Liver (tissue), 8 donors: ENCODE measurements at regions not wholly inside any gene's neighbourhood (a gene's known extent, or its start where the extent isn't known, plus 50 kb on each side); places are given as distances from the start of the nearest gene placed in this dataset.

Experiments used
- DNase-seq: peaks from one replicate; pipeline ENCODE4 v3.0.0-alpha.2; 2017; ENCODE audit warnings: low spot score
- H3K27ac ChIP-seq, 2 donors: one replicate each; pipeline ENCODE4 v1.7.0; 2013; ENCODE audit warnings: inconsistent platforms in 2 of 2, low read length in 2 of 2, control low read depth in 1 of 2, low read depth in 1 of 2, mild to moderate bottlenecking in 1 of 2
- H3K27me3 ChIP-seq, 4 donors: one replicate each; pipeline versions ENCODE4 v1.6.1 to v1.7.0; 2013; ENCODE audit warnings: low read length in 3 of 4, inconsistent platforms in 1 of 4, mild to moderate bottlenecking in 1 of 4, moderate library complexity in 1 of 4; ENCODE audit not compliant: control insufficient read depth in 4 of 4, insufficient read depth in 4 of 4
- H3K36me3 ChIP-seq, 4 donors: one replicate each; pipeline versions ENCODE4 v1.6.1 to v1.7.0; 2013; ENCODE audit warnings: low read length in 3 of 4, mild to moderate bottlenecking in 3 of 4, low read depth in 1 of 4, moderate library complexity in 1 of 4; ENCODE audit not compliant: control insufficient read depth in 4 of 4, insufficient read depth in 3 of 4
- H3K4me1 ChIP-seq, 4 donors: one replicate each; pipeline versions ENCODE4 v1.6.1 to v1.7.0; 2013; ENCODE audit warnings: low read length in 3 of 4, mild to moderate bottlenecking in 3 of 4, moderate library complexity in 1 of 4; ENCODE audit not compliant: control insufficient read depth in 4 of 4, insufficient read depth in 4 of 4
- H3K4me3 ChIP-seq, 3 donors: one replicate each; pipeline versions ENCODE4 v1.6.1 to v1.7.0; 2013; ENCODE audit warnings: low read length in 3 of 3, control low read depth in 1 of 3, low read depth in 1 of 3, mild to moderate bottlenecking in 1 of 3
- H3K9ac ChIP-seq, 2 donors: one replicate each; pipeline ENCODE4 v1.7.0; 2013; ENCODE audit warnings: low read length in 2 of 2, mild to moderate bottlenecking in 2 of 2, moderate library complexity in 2 of 2, control low read depth in 1 of 2, low read depth in 1 of 2
- H3K9me3 ChIP-seq, 4 donors: one replicate each; pipeline versions ENCODE4 v1.6.1 to v1.7.0; 2013; ENCODE audit warnings: low read length in 3 of 4; ENCODE audit not compliant: control insufficient read depth in 4 of 4
- EGR1 ChIP-seq, 2 donors: IDR thresholded peaks; 2 replicates each; pipeline ENCODE4 v1.6.1; 2016 to 2018; ENCODE audit warnings: antibody characterized with exemption in 2 of 2, low read depth in 2 of 2
- FOXA1 ChIP-seq: IDR thresholded peaks from 2 replicates; pipeline ENCODE4 v1.6.1; 2016; ENCODE audit warnings: antibody characterized with exemption
- FOXA2 ChIP-seq: IDR thresholded peaks from 2 replicates; pipeline ENCODE4 v1.6.1; 2016; ENCODE audit warnings: antibody characterized with exemption
- GABPA ChIP-seq, 2 donors: IDR thresholded peaks in 1 of 2; conservative IDR thresholded peaks in 1 of 2; 2 replicates each; pipeline ENCODE4 v1.6.1; 2016; ENCODE audit warnings: antibody characterized with exemption in 2 of 2, mild to moderate bottlenecking in 1 of 2, moderate library complexity in 1 of 2
- HNF4A ChIP-seq, 2 donors: conservative IDR thresholded peaks; 2 replicates each; pipeline ENCODE4 v1.6.1; 2016; ENCODE audit warnings: antibody characterized with exemption in 2 of 2, mild to moderate bottlenecking in 2 of 2
- HNF4G ChIP-seq: IDR thresholded peaks from 2 replicates; pipeline ENCODE4 v1.6.1; 2016; ENCODE audit warnings: antibody characterized with exemption
- MAX ChIP-seq: IDR thresholded peaks from 2 replicates; pipeline ENCODE4 v1.6.1; 2016; ENCODE audit warnings: antibody characterized with exemption
- NR2F2 ChIP-seq: IDR thresholded peaks from 2 replicates; pipeline ENCODE4 v1.6.1; 2016; ENCODE audit warnings: antibody characterized with exemption
- RAD21 ChIP-seq, 2 donors: IDR thresholded peaks; 2 replicates each; pipeline ENCODE4 v1.6.1; 2016; ENCODE audit warnings: antibody characterized with exemption in 2 of 2, mild to moderate bottlenecking in 2 of 2
- REST ChIP-seq: IDR thresholded peaks from 2 replicates; pipeline ENCODE4 v1.6.1; 2016; ENCODE audit warnings: antibody characterized with exemption, mild to moderate bottlenecking
- RXRA ChIP-seq, 2 donors: IDR thresholded peaks; 2 replicates each; pipeline ENCODE4 v1.6.1; 2017 to 2018; ENCODE audit warnings: antibody characterized with exemption in 2 of 2, mild to moderate bottlenecking in 1 of 2
- SP1 ChIP-seq: IDR thresholded peaks from 2 replicates; pipeline ENCODE4 v1.6.1; 2018; ENCODE audit warnings: antibody characterized with exemption, mild to moderate bottlenecking
- TAF1 ChIP-seq: conservative IDR thresholded peaks from 2 replicates; pipeline ENCODE4 v1.6.1; 2016; ENCODE audit warnings: antibody characterized with exemption, mild to moderate bottlenecking
- YY1 ChIP-seq: IDR thresholded peaks from 2 replicates; pipeline ENCODE4 v1.6.1; 2016; ENCODE audit warnings: antibody characterized with exemption, mild to moderate bottlenecking
- WGBS: extraction: QIAGEN DNeasy Blood & Tissue Kit; methylation state at CpG from one replicate; pipeline ENCODE4 v1.1.7; 2013; 5-methylcytosine and 5-hydroxymethylcytosine counted together
- TF ChIP-seq, protein P1 (sequence below): fragments of 150-350 bp; IDR thresholded peaks from 2 replicates; pipeline ENCODE4 v1.5.1; 2017; ENCODE audit warnings: improper control_type of control experiment, low read depth, low read length; ENCODE audit not compliant: missing input control
- TF ChIP-seq, protein P2 (sequence below): IDR thresholded peaks from 2 replicates; pipeline ENCODE4 v1.6.1; 2016; ENCODE audit warnings: antibody characterized with exemption
- TF ChIP-seq, protein P3 (sequence below): IDR thresholded peaks from 2 replicates; pipeline ENCODE4 v1.6.1; 2016; ENCODE audit warnings: antibody characterized with exemption
- donor health status: healthy.
- donor health status: healthy.
- donor health status: healthy.
- donor health status: healthy.
- donor health status: healthy.

DNA sequence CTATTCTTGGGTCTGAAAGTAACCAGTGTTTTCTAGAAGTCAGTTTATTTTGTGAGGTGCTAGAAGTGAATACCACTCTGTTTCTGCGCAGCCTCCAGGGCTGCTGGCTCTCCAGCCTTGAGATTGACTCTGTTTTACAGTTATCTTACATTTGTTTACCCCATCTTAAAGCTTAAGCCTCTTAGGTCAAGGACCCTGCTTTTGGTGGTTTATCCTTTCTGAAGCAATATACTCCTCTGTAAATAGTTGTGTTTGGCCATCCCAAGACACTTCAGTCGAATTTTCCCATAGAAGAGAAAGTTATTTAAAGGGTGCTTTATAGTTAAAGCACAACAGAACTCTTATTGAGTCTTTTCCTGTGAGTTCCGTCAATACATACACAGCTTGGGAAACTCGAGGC, 190.6 kb upstream of the RSPO3 start:
- WGBS: 46% methylated on average over 4 of the region's 4 CpGs
- Histone ChIP-seq H3K27ac (no peak overlapping the region), H3K4me1 (no peaks in the 10 kb centered on the region), H3K36me3 (no peaks in the 10 kb centered on the region), H3K27me3 (peaks cover 0 to 6% (median 0%) of the 10 kb centered on the region in 4 donors), H3K4me3 (no peak overlapping the region), H3K9me3 (no peaks in the 10 kb centered on the region), H3K9ac (no peak overlapping the region)
- DNase-seq: no peak
- TF ChIP-seq, protein P1, sequence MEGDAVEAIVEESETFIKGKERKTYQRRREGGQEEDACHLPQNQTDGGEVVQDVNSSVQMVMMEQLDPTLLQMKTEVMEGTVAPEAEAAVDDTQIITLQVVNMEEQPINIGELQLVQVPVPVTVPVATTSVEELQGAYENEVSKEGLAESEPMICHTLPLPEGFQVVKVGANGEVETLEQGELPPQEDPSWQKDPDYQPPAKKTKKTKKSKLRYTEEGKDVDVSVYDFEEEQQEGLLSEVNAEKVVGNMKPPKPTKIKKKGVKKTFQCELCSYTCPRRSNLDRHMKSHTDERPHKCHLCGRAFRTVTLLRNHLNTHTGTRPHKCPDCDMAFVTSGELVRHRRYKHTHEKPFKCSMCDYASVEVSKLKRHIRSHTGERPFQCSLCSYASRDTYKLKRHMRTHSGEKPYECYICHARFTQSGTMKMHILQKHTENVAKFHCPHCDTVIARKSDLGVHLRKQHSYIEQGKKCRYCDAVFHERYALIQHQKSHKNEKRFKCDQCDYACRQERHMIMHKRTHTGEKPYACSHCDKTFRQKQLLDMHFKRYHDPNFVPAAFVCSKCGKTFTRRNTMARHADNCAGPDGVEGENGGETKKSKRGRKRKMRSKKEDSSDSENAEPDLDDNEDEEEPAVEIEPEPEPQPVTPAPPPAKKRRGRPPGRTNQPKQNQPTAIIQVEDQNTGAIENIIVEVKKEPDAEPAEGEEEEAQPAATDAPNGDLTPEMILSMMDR: no peak
- TF ChIP-seq GABPA (IDR thresholded peaks at IDR 0.05 in 1 of 2, conservative IDR thresholded peaks at IDR 0.05 in 1 of 2): no peak
- TF ChIP-seq, protein P2, sequence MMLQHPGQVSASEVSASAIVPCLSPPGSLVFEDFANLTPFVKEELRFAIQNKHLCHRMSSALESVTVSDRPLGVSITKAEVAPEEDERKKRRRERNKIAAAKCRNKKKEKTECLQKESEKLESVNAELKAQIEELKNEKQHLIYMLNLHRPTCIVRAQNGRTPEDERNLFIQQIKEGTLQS: no peak
- TF ChIP-seq HNF4A (conservative IDR thresholded peaks at IDR 0.05): no peak
- no peak for TF ChIP-seq FOXA2
- TF ChIP-seq REST: no peak
- TF ChIP-seq RXRA (IDR thresholded peaks at IDR 0.05): no peak
- no peak for TF ChIP-seq YY1
- no peak for TF ChIP-seq NR2F2
- TF ChIP-seq, protein P3, sequence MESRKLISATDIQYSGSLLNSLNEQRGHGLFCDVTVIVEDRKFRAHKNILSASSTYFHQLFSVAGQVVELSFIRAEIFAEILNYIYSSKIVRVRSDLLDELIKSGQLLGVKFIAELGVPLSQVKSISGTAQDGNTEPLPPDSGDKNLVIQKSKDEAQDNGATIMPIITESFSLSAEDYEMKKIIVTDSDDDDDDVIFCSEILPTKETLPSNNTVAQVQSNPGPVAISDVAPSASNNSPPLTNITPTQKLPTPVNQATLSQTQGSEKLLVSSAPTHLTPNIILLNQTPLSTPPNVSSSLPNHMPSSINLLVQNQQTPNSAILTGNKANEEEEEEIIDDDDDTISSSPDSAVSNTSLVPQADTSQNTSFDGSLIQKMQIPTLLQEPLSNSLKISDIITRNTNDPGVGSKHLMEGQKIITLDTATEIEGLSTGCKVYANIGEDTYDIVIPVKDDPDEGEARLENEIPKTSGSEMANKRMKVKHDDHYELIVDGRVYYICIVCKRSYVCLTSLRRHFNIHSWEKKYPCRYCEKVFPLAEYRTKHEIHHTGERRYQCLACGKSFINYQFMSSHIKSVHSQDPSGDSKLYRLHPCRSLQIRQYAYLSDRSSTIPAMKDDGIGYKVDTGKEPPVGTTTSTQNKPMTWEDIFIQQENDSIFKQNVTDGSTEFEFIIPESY: no peak
- no peak for TF ChIP-seq FOXA1
- no peak for TF ChIP-seq EGR1 (IDR thresholded peaks at IDR 0.05; ENCODE audit: low read depth in 2 of 2)
- TF ChIP-seq MAX: no peak
- no peak for TF ChIP-seq HNF4G
- no peak for TF ChIP-seq TAF1
- TF ChIP-seq RAD21 (IDR thresholded peaks at IDR 0.05): no peak
- no peak for TF ChIP-seq SP1

- no peak overlapping the region for H3K4me3 ChIP-seq
- DNase-seq: no peak
- no peak overlapping the region for H3K9ac ChIP-seq
- peaks cover 0 to 3% (median 0%) of the 10 kb centered on the region in 4 donors for H3K27me3 ChIP-seq
- H3K36me3 ChIP-seq: no peaks in the 10 kb centered on the region
- H3K9me3 ChIP-seq: no peaks in the 10 kb centered on the region
- TF ChIP-seq REST (no peak), EGR1 (IDR thresholded peaks at IDR 0.05; ENCODE audit: low read depth in 2 of 2) (no peak), TAF1 (no peak), RXRA (IDR thresholded peaks at IDR 0.05) (no peak)
- TF ChIP-seq, protein P1: no peak
- no peaks in the 10 kb centered on the region for H3K4me1 ChIP-seq
- no peak overlapping the region for H3K27ac ChIP-seq
Measured at GRCh38 chr6:126937426-126937825, 181.0 kb upstream of the RSPO3 start.
